Nephron progenitor cell (in vitro differentiated cells): ENCODE measurements at regions not wholly inside any gene's neighbourhood (a gene's known extent, or its start where the extent isn't known, plus 50 kb on each side); places are given as distances from the start of the nearest gene placed in this dataset.

Source experiments
- DNase-seq: peaks from one replicate; pipeline ENCODE4 v3.0.0; 2021
- H3K27ac Mint-ChIP-seq: 2 replicates; pipeline ENCODE4 v1.8.0; 2021; ENCODE audit warnings: mild to moderate bottlenecking, moderate library complexity, mixed read lengths
- H3K27me3 Mint-ChIP-seq: 2 replicates; pipeline ENCODE4 v1.8.0; 2021; ENCODE audit warnings: mild to moderate bottlenecking, low read depth, mixed read lengths; ENCODE audit not compliant: poor library complexity
- H3K36me3 Mint-ChIP-seq: 2 replicates; pipeline ENCODE4 v1.8.0; 2021; ENCODE audit warnings: low read depth, mixed read lengths
- H3K4me1 Mint-ChIP-seq: 2 replicates; pipeline ENCODE4 v1.8.0; 2021; ENCODE audit warnings: mixed read lengths
- H3K4me3 Mint-ChIP-seq: 2 replicates; pipeline ENCODE4 v1.8.0; 2021; ENCODE audit warnings: mild to moderate bottlenecking, moderate library complexity, mixed read lengths
- H3K9me3 Mint-ChIP-seq: 2 replicates; pipeline ENCODE4 v1.8.0; 2021; ENCODE audit warnings: mild to moderate bottlenecking, moderate library complexity, mixed read lengths
- CTCF ChIP-seq: fragments of 200-600 bp; sonication (generic); IDR thresholded peaks from 2 replicates; pipeline ENCODE4 v1.5.0; 2021; ENCODE audit warnings: antibody characterized with exemption

- no peak for TF ChIP-seq CTCF
- H3K9me3 Mint-ChIP-seq = peaks cover 53% of the 10 kb centered on the region
- no peak overlapping the region for H3K27ac Mint-ChIP-seq
- no peaks in the 10 kb centered on the region for H3K27me3 Mint-ChIP-seq
- DNase-seq = peak; percentile 51
- no peaks in the 10 kb centered on the region for H3K4me1 Mint-ChIP-seq
- H3K4me3 Mint-ChIP-seq = no peak overlapping the region
- H3K36me3 Mint-ChIP-seq = no peaks in the 10 kb centered on the region
Observed at GRCh38 chr4:188930822-188931221, 791.6 kb downstream of the TRIML1 start.

DNA sequence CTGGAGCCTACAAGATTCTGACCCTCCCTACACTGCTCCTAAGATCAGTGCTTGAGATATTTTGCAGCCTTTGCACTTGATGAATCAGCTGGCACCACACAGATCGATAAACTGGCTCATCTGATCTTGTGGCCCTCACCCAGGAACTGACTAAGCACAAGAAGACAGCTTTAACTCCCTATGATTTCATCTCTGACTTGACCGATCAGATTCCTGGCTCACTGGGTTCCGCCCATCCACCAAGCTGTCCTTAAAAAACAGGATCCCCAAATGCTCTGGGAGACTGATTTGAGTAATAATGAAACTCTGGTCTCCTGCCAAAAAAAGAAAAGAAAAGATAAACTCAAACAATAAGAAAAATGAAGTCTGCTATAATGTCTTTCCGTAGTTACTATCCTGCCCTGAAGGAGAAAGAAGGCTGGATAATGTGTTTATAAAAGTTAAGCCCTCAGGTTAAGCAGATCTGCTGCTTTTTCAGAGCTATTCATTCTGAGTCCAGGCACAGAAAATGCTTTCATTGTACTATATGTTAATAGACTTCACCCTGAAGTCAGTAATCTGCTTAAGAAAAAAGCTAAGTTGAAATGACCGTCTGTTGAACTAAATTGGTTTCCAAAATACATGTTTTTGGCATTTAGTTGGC, 795.2 kb downstream of the TRIML1 start:
- no peaks in the 10 kb centered on the region for H3K36me3 Mint-ChIP-seq
- no peak for TF ChIP-seq CTCF
- H3K27ac Mint-ChIP-seq = no peak overlapping the region
- DNase-seq = no peak
- H3K27me3 Mint-ChIP-seq = no peaks in the 10 kb centered on the region
- no peak overlapping the region for H3K4me3 Mint-ChIP-seq
- H3K4me1 Mint-ChIP-seq = no peaks in the 10 kb centered on the region
- peaks cover 41% of the 10 kb centered on the region for H3K9me3 Mint-ChIP-seq

GRCh38 chr4:188941524-188942119, 802.4 kb downstream of the TRIML1 start:
- H3K4me1 Mint-ChIP-seq = no peaks in the 10 kb centered on the region
- H3K27me3 Mint-ChIP-seq = no peaks in the 10 kb centered on the region
- TF ChIP-seq CTCF = no peak
- H3K27ac Mint-ChIP-seq = no peak overlapping the region
- no peak overlapping the region for H3K4me3 Mint-ChIP-seq
- no peak for DNase-seq
- no peaks in the 10 kb centered on the region for H3K9me3 Mint-ChIP-seq
- no peaks in the 10 kb centered on the region for H3K36me3 Mint-ChIP-seq

DNA sequence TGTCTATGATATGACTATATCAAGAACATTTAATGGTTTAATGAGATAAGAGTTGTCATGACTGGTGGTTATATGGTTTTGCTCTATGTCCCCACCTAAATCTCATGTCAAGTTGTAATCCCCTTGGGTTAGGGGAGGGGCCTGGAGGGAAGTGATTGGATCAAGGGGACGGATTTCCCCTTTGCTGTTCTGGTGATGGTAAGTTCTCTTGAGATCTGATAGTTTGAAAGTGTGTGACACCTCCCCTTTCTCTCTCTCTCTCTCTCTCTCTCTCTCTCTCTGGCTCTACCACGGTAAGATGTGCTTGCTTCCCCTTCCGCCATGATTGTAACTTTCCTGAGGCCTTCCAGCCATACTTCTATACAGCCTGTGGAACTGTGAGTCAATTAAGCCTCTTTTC, 803.4 kb downstream of the TRIML1 start:
- Mint-ChIP-seq H3K27me3 (no peaks in the 10 kb centered on the region), H3K4me1 (no peaks in the 10 kb centered on the region), H3K27ac (no peak overlapping the region), H3K36me3 (no peaks in the 10 kb centered on the region), H3K9me3 (no peaks in the 10 kb centered on the region), H3K4me3 (no peak overlapping the region)
- no peak for DNase-seq
- no peak for TF ChIP-seq CTCF

DNA sequence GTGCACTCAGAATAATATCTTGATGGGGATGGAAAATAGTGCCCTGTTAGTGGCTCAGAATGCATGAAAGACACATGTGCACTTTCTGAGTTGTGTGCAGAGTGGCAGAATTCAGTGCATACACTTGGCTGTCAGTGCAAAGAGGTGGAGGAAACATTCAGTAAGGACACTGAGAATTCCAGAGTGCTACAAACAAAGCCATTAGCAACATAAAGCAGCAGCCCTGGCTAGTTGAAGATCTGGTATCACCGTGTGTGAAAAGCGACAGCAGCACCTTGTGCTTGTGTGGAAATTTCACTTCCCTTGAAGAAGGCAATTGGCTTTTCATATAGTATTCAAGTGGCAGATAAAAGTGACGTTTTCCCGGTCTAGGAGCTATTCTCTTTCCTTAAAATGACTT, 810.4 kb downstream of the TRIML1 start:
- Mint-ChIP-seq H3K4me1 (no peaks in the 10 kb centered on the region), H3K27ac (no peak overlapping the region), H3K27me3 (no peaks in the 10 kb centered on the region), H3K36me3 (no peaks in the 10 kb centered on the region), H3K4me3 (no peak overlapping the region), H3K9me3 (no peaks in the 10 kb centered on the region)
- TF ChIP-seq CTCF = no peak
- DNase-seq = no peak

DNA sequence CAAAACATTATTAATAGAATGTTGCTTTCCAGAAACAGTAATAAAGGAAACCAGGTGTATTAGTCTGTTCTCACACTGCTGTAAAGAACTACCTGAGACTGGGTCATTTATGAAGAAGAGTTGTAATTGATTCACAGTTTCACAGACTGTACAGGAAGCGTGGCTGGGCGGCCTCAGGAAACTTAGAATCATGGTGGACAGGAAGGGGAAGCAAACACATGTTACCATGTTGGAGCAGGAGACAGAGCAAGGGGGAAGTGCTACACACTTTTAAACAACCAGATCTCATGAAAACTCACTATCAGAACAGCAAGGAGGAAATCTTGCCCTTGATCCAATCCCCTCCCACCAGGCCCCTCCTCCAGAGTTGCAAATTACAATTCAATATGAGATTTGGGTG, 815.8 kb downstream of the TRIML1 start:
- no peak overlapping the region for H3K4me3 Mint-ChIP-seq
- H3K9me3 Mint-ChIP-seq = no peaks in the 10 kb centered on the region
- DNase-seq = no peak
- no peaks in the 10 kb centered on the region for H3K36me3 Mint-ChIP-seq
- no peak for TF ChIP-seq CTCF
- no peaks in the 10 kb centered on the region for H3K4me1 Mint-ChIP-seq
- H3K27me3 Mint-ChIP-seq = peaks cover under 1% of the 10 kb centered on the region
- no peak overlapping the region for H3K27ac Mint-ChIP-seq
